ENCODE measurements at regions not wholly inside any gene's neighbourhood (a gene's known extent, or its start where the extent isn't known, plus 50 kb on each side); places are given as distances from the start of the nearest gene placed in this dataset.

DNA sequence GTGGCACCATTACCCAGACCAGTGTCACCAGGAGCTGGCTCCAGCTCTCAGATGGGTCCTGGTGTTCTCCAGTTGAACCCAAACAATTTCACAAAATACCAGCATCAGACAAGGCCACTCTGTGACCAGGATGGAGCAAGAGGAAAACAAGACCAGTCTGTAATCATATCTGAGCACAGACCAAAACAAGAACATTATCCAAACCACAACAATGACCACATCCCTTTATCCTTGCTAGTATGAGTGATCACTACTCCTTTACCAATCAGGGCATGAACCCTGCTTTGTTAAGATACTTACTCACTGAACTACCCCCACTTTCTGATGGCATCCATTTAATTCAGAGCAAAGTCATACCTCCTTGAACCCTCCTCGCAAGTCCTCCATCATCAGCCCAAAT, 145.9 kb downstream of the NUFIP1 start:
- TF ChIP-seq, protein P1, sequence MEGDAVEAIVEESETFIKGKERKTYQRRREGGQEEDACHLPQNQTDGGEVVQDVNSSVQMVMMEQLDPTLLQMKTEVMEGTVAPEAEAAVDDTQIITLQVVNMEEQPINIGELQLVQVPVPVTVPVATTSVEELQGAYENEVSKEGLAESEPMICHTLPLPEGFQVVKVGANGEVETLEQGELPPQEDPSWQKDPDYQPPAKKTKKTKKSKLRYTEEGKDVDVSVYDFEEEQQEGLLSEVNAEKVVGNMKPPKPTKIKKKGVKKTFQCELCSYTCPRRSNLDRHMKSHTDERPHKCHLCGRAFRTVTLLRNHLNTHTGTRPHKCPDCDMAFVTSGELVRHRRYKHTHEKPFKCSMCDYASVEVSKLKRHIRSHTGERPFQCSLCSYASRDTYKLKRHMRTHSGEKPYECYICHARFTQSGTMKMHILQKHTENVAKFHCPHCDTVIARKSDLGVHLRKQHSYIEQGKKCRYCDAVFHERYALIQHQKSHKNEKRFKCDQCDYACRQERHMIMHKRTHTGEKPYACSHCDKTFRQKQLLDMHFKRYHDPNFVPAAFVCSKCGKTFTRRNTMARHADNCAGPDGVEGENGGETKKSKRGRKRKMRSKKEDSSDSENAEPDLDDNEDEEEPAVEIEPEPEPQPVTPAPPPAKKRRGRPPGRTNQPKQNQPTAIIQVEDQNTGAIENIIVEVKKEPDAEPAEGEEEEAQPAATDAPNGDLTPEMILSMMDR (IDR thresholded peaks at IDR 0.05): no peak
- TF ChIP-seq TCF7L2 (IDR thresholded peaks at IDR 0.05; ENCODE audit: low read depth, low read length) (no peak), SIN3A (IDR thresholded peaks at IDR 0.05; ENCODE audit: borderline replicate concordance, insufficient read depth, low read depth, low read length) (no peak)
- TF ChIP-seq, protein P2, sequence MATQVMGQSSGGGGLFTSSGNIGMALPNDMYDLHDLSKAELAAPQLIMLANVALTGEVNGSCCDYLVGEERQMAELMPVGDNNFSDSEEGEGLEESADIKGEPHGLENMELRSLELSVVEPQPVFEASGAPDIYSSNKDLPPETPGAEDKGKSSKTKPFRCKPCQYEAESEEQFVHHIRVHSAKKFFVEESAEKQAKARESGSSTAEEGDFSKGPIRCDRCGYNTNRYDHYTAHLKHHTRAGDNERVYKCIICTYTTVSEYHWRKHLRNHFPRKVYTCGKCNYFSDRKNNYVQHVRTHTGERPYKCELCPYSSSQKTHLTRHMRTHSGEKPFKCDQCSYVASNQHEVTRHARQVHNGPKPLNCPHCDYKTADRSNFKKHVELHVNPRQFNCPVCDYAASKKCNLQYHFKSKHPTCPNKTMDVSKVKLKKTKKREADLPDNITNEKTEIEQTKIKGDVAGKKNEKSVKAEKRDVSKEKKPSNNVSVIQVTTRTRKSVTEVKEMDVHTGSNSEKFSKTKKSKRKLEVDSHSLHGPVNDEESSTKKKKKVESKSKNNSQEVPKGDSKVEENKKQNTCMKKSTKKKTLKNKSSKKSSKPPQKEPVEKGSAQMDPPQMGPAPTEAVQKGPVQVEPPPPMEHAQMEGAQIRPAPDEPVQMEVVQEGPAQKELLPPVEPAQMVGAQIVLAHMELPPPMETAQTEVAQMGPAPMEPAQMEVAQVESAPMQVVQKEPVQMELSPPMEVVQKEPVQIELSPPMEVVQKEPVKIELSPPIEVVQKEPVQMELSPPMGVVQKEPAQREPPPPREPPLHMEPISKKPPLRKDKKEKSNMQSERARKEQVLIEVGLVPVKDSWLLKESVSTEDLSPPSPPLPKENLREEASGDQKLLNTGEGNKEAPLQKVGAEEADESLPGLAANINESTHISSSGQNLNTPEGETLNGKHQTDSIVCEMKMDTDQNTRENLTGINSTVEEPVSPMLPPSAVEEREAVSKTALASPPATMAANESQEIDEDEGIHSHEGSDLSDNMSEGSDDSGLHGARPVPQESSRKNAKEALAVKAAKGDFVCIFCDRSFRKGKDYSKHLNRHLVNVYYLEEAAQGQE (IDR thresholded peaks at IDR 0.05; ENCODE audit: insufficient read depth in 1 of 2, low read depth in 2 of 2, low read length in 1 of 2): no peak
